Dendritic cell treated with granulocyte-macrophage colony-stimulating factor and Interleukin-4, amounts not matched to agents 40 ng/mL and 50 ng/mL, for 4 days (primary cell): ENCODE measurements at regions not wholly inside any gene's neighbourhood (a gene's known extent, or its start where the extent isn't known, plus 50 kb on each side); places are given as distances from the start of the nearest gene placed in this dataset.
A peak's percentile ranks its signal among the peaks of the same experiment; 100 is the strongest.
"Not testable (repeated sequence)": the region's sequence is repeated elsewhere in the genome, so short reads cannot be mapped to it uniquely, and the experiment has no call there.

Experiments
- H3K27ac Mint-ChIP-seq: one replicate; pipeline ENCODE4 v1.8.0; 2022; ENCODE audit warnings: mild to moderate bottlenecking, mixed read lengths
- H3K27me3 Mint-ChIP-seq: one replicate; pipeline ENCODE4 v1.8.0; 2022; ENCODE audit warnings: mild to moderate bottlenecking, mixed read lengths
- H3K36me3 Mint-ChIP-seq: one replicate; pipeline ENCODE4 v1.8.0; 2022; ENCODE audit warnings: low read depth, mixed read lengths
- H3K4me1 Mint-ChIP-seq: one replicate; pipeline ENCODE4 v1.8.0; 2022; ENCODE audit warnings: low read depth, mixed read lengths
- H3K4me3 Mint-ChIP-seq: one replicate; pipeline ENCODE4 v1.8.0; 2022; ENCODE audit warnings: mild to moderate bottlenecking, moderate library complexity, mixed read lengths
- H3K9me3 Mint-ChIP-seq: one replicate; pipeline ENCODE4 v1.8.0; 2022; ENCODE audit warnings: mixed read lengths
- intact Hi-C: fragments of 100-400 bp; cut with micrococcal nuclease; formaldehyde crosslinking; loops from one replicate; pipeline ENCODE4 v1.15.0; 2022

GRCh38 chrX:13469963-13470684 lies 99.3 kb upstream of the EGFL6 start:
- no peaks in the 10 kb centered on the region for H3K27me3 Mint-ChIP-seq
- intact Hi-C loops: no loop called here
- H3K36me3 Mint-ChIP-seq: no peaks in the 10 kb centered on the region
- H3K9me3 Mint-ChIP-seq: no peaks in the 10 kb centered on the region
- peak overlapping the region; percentile 20 for H3K27ac Mint-ChIP-seq
- H3K4me3 Mint-ChIP-seq: no peak overlapping the region
- H3K4me1 Mint-ChIP-seq: peaks cover 23% of the 10 kb centered on the region

GRCh38 chrX:13468096-13468495 lies 101.3 kb upstream of the EGFL6 start:
- Mint-ChIP-seq H3K9me3 (no peaks in the 10 kb centered on the region), H3K4me1 (peaks cover 11% of the 10 kb centered on the region), H3K27me3 (no peaks in the 10 kb centered on the region), H3K36me3 (no peaks in the 10 kb centered on the region), H3K27ac (no peak overlapping the region), H3K4me3 (no peak overlapping the region)
- intact Hi-C loops: no loop called here

GRCh38 chrX:13467243-13467642 lies 102.2 kb upstream of the EGFL6 start:
- Mint-ChIP-seq H3K27me3 (no peaks in the 10 kb centered on the region), H3K4me3 (no peak overlapping the region)

GRCh38 chrX:13464599-13465275 lies 104.7 kb upstream of the EGFL6 start:
- no peaks in the 10 kb centered on the region for H3K9me3 Mint-ChIP-seq
- H3K4me1 Mint-ChIP-seq: no peaks in the 10 kb centered on the region
- H3K27ac Mint-ChIP-seq: no peak overlapping the region
- H3K27me3 Mint-ChIP-seq: no peaks in the 10 kb centered on the region
- intact Hi-C loops: no loop called here
- no peaks in the 10 kb centered on the region for H3K36me3 Mint-ChIP-seq
- H3K4me3 Mint-ChIP-seq: no peak overlapping the region

More at GRCh38 chrX:13467243-13467642, 102.2 kb upstream of the EGFL6 start:
- intact Hi-C loops: no loop called here
- Mint-ChIP-seq H3K9me3 (no peaks in the 10 kb centered on the region), H3K4me1 (peaks cover 7% of the 10 kb centered on the region), H3K27ac (no peak overlapping the region), H3K36me3 (no peaks in the 10 kb centered on the region)

DNA sequence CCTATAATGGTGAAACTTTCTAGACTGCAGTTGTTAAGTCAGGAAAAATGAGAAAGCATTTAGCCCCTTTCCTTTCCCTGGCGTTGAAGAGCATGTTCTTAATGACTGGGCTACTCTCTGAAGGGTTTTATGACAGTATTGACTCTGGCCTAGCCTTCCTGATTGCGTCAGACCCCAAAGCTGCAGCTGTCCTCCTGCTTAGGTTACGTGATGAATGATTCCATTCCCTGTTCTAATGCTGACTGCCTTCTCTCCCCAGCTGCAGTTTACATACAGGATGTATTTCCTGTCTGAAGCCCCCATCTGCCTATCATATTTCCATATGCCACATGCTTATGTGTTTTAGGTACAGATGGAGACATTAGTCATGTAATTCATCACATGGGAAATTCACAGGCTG lies 105.8 kb upstream of the EGFL6 start:
- Mint-ChIP-seq H3K4me1 (no peaks in the 10 kb centered on the region), H3K27me3 (no peaks in the 10 kb centered on the region), H3K27ac (no peak overlapping the region), H3K9me3 (no peaks in the 10 kb centered on the region), H3K36me3 (no peaks in the 10 kb centered on the region), H3K4me3 (no peak overlapping the region)
- intact Hi-C loops: no loop called here

GRCh38 chrX:13452283-13452682 lies 117.1 kb upstream of the EGFL6 start:
- Mint-ChIP-seq H3K4me3 (no peak overlapping the region), H3K36me3 (no peaks in the 10 kb centered on the region), H3K27me3 (no peaks in the 10 kb centered on the region), H3K27ac (no peak overlapping the region), H3K4me1 (peaks cover 6% of the 10 kb centered on the region), H3K9me3 (peaks cover 9% of the 10 kb centered on the region)
- intact Hi-C loops: no loop called here

- intact Hi-C loops: no loop called here
- peaks cover 9% of the 10 kb centered on the region for H3K9me3 Mint-ChIP-seq
Measured at GRCh38 chrX:13449441-13449840, 120.0 kb upstream of the EGFL6 start.

GRCh38 chrX:13448941-13449340 lies 120.5 kb upstream of the EGFL6 start:
- intact Hi-C loops: no loop called here
- H3K9me3 Mint-ChIP-seq: peaks cover 9% of the 10 kb centered on the region
- H3K4me1 Mint-ChIP-seq: peaks cover 6% of the 10 kb centered on the region
- no peaks in the 10 kb centered on the region for H3K36me3 Mint-ChIP-seq
- no peak overlapping the region for H3K4me3 Mint-ChIP-seq
- H3K27me3 Mint-ChIP-seq: no peaks in the 10 kb centered on the region
- no peak overlapping the region for H3K27ac Mint-ChIP-seq

More at GRCh38 chrX:13449441-13449840, 120.0 kb upstream of the EGFL6 start:
- no peak overlapping the region for H3K27ac Mint-ChIP-seq
- H3K36me3 Mint-ChIP-seq: no peaks in the 10 kb centered on the region
- peaks cover 6% of the 10 kb centered on the region for H3K4me1 Mint-ChIP-seq
- no peak overlapping the region for H3K4me3 Mint-ChIP-seq
- no peaks in the 10 kb centered on the region for H3K27me3 Mint-ChIP-seq

- H3K4me1 Mint-ChIP-seq, H3K27ac Mint-ChIP-seq, intact Hi-C loops, H3K36me3 Mint-ChIP-seq, H3K4me3 Mint-ChIP-seq, H3K27me3 Mint-ChIP-seq, H3K9me3 Mint-ChIP-seq: not testable (repeated sequence)
Measured at GRCh38 chrX:13441608-13442007, 121.8 kb upstream of the ATXN3L start.

DNA sequence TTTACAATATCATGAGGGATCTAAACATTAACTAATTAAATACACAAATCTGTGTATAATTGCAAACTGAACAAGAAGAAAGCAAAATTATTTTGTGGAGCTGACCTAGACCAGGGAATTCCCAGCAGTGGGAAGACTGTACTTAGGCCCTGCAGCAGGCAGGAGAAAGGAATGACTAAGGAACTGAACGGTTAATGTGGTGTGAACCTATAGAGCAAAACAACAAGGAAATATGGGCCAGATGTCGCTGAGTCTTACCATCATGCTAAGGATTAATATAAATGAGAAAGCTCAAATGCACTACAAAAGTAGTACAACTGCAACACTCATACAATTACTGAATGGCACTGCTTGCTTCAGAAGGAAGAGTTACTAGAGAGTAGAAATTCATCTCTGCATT lies 120.3 kb upstream of the ATXN3L start:
- H3K9me3 Mint-ChIP-seq: no peaks in the 10 kb centered on the region
- H3K4me3 Mint-ChIP-seq: no peak overlapping the region
- H3K4me1 Mint-ChIP-seq: no peaks in the 10 kb centered on the region
- H3K36me3 Mint-ChIP-seq: no peaks in the 10 kb centered on the region
- H3K27me3 Mint-ChIP-seq: no peaks in the 10 kb centered on the region
- no peak overlapping the region for H3K27ac Mint-ChIP-seq
- intact Hi-C loops: no loop called here

DNA sequence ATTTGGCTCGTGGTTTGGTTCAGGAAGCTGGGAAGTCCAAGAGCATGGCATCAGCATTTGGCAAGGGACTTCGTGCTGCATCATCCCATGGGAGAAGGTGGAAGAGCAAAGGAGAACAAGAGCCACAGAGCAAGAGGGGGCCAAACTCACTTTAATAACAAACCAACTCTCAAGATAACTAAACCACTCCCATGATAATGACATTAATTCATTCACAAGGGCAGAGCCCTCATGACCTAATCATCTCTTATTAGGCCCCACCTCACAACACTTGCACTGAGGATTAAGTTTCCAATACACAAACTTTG lies 113.4 kb upstream of the ATXN3L start:
- Mint-ChIP-seq H3K4me1 (peaks cover 4% of the 10 kb centered on the region), H3K27ac (no peak overlapping the region)

GRCh38 chrX:13432414-13433297 lies 112.8 kb upstream of the ATXN3L start:
- Mint-ChIP-seq H3K27ac (no peak overlapping the region), H3K36me3 (no peaks in the 10 kb centered on the region), H3K9me3 (no peaks in the 10 kb centered on the region), H3K27me3 (no peaks in the 10 kb centered on the region), H3K4me3 (no peak overlapping the region), H3K4me1 (peaks cover 5% of the 10 kb centered on the region)
- intact Hi-C loops: no loop called here

More for the DNA sequence above, 113.4 kb upstream of the ATXN3L start:
- Mint-ChIP-seq H3K36me3 (no peaks in the 10 kb centered on the region), H3K27me3 (no peaks in the 10 kb centered on the region), H3K4me3 (no peak overlapping the region), H3K9me3 (no peaks in the 10 kb centered on the region)
- intact Hi-C loops: no loop called here

DNA sequence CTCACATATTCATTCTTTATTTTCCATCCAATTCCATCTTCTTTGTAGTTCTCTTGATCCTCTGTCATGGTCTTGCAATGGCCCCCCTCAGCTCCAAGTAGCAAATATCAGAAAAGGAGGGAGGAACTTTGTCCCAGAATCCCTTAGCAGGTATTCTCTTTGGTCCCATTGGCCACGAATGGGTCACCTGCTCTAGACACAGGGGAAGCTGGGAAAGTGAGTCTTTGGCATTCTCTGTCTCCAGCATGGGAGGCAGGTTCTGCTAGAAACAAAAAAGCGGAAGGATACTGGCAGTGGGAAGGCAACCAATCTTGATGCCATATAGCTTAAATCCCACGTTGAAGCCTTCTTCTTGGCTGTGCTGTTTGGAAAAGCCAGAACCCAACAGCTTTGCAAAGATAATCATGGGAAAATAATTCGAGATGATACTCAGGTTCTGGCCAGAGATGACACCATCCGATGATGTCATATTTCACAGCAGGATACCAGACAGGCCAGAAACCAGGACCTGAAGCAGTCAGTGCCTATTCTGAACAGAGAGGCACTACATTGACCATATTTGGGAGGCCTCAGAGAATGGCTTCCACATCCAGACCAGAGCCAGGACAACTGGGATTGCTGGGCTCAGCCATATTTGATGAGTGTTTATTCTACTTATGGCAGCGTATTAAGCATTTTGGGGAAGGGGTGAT lies 110.4 kb upstream of the ATXN3L start:
- H3K36me3 Mint-ChIP-seq: no peaks in the 10 kb centered on the region
- peaks cover 5% of the 10 kb centered on the region for H3K4me1 Mint-ChIP-seq
- intact Hi-C loops: no loop called here
- H3K9me3 Mint-ChIP-seq: no peaks in the 10 kb centered on the region
- no peak overlapping the region for H3K27ac Mint-ChIP-seq
- no peak overlapping the region for H3K4me3 Mint-ChIP-seq
- no peaks in the 10 kb centered on the region for H3K27me3 Mint-ChIP-seq
